B cell (primary cell): ENCODE measurements at regions not wholly inside any gene's neighbourhood (a gene's known extent, or its start where the extent isn't known, plus 50 kb on each side); places are given as distances from the start of the nearest gene placed in this dataset.

ENCODE experiments used
- ATAC-seq: fragments of 200-7000 bp; cut with Tn5 transposase; one replicate; pipeline ENCODE4 v1.10.0; 2021; ENCODE audit warnings: low read depth, mild to moderate bottlenecking, moderate number of reproducible peaks, moderate library complexity
- CTCF ChIA-PET: fragments of 350-600 bp; sonication (Branson Sonifier 250); formaldehyde crosslinking; loops from one replicate; lab custom pipeline; 2021; ENCODE audit warnings: antibody characterized with exemption, inconsistent platforms; lab: Charles Lee
- POLR2A ChIA-PET: fragments of 350-600 bp; sonication (Branson Sonifier 250); formaldehyde crosslinking; loops from one replicate; lab custom pipeline; 2021; ENCODE audit warnings: antibody characterized with exemption; lab: Charles Lee
- DNase-seq: peaks from one replicate; pipeline ENCODE4 v3.0.0; 2013
- H2AFZ ChIP-seq: 2 replicates; pipeline ENCODE4 v1.6.1; 2012; ENCODE audit warnings: mild to moderate bottlenecking, low read depth, low read length; ENCODE audit not compliant: insufficient read depth, poor library complexity, severe bottlenecking
- H3K27ac ChIP-seq, 2 donors: 1 replicate in 1 of 2; 2 replicates in 1 of 2; pipeline ENCODE4 v1.5.1; 2012 to 2013; ENCODE audit warnings: low read length in 2 of 2, mild to moderate bottlenecking in 2 of 2, moderate library complexity in 1 of 2
- H3K27me3 ChIP-seq, 4 experiments: fragments of 200-600 bp in 1 of 4; sonication (generic) in 1 of 4; replicated peaks in 1 of 4; 1 replicate in 2 of 4; 2 replicates in 2 of 4; pipeline versions ENCODE4 v1.6.1 to v1.7.0; 2013 to 2016; ENCODE audit warnings: low read length in 3 of 4, mild to moderate bottlenecking in 2 of 4, mixed read lengths in 1 of 4, moderate library complexity in 1 of 4; ENCODE audit not compliant: insufficient read depth in 4 of 4, control insufficient read depth in 3 of 4; ENCODE audit errors: control extremely low read depth in 1 of 4
- H3K36me3 ChIP-seq, 2 experiments: replicated peaks in 1 of 2; 1 replicate in 1 of 2; 2 replicates in 1 of 2; pipeline versions ENCODE4 v1.6.1 to v1.7.1; 2013; ENCODE audit warnings: low read length in 1 of 2; ENCODE audit not compliant: insufficient read depth in 2 of 2, control insufficient read depth in 1 of 2; ENCODE audit errors: control extremely low read depth in 1 of 2, extremely low read depth in 1 of 2
- H3K4me1 ChIP-seq, 2 donors: fragments of 200-600 bp in 1 of 2; sonication (generic) in 1 of 2; 1 replicate in 1 of 2; 2 replicates in 1 of 2; pipeline versions ENCODE4 v1.5.1 to v1.6.1; 2013 to 2017; ENCODE audit warnings: low read length in 2 of 2; ENCODE audit not compliant: control insufficient read depth in 2 of 2, insufficient read depth in 2 of 2
- H3K4me2 ChIP-seq: replicated peaks from 2 replicates; pipeline ENCODE3; 2012; ENCODE audit warnings: mild to moderate bottlenecking, low read depth, low read length; ENCODE audit not compliant: poor library complexity, severe bottlenecking
- H3K4me3 ChIP-seq, 5 experiments: fragments of 200-600 bp in 1 of 5; sonication (generic) in 1 of 5; 1 replicate in 3 of 5; 2 replicates in 2 of 5; pipeline versions ENCODE4 v1.5.1 to v1.7.0; 2011 to 2016; ENCODE audit warnings: low read length in 4 of 5, mild to moderate bottlenecking in 4 of 5, low read depth in 2 of 5, control low read depth in 1 of 5, moderate library complexity in 1 of 5; ENCODE audit not compliant: insufficient read depth in 1 of 5; ENCODE audit errors: control extremely low read depth in 1 of 5, extremely low read depth in 1 of 5
- H3K79me2 ChIP-seq: fragments of 200-600 bp; sonication (generic); one replicate; pipeline ENCODE4 v1.6.0; 2016; ENCODE audit warnings: low read length; ENCODE audit not compliant: control insufficient read depth, insufficient read depth
- H3K9ac ChIP-seq: fragments of 200-600 bp; sonication (generic); 2 replicates; pipeline ENCODE4 v1.6.1; 2017; ENCODE audit warnings: mild to moderate bottlenecking, low read length, moderate library complexity
- H3K9me3 ChIP-seq, 3 donors: one replicate each; pipeline versions ENCODE4 v1.6.1 to v1.7.1; 2013; ENCODE audit warnings: low read length in 2 of 3; ENCODE audit not compliant: control insufficient read depth in 2 of 3, insufficient read depth in 1 of 3; ENCODE audit errors: control extremely low read depth in 1 of 3
- H4K20me1 ChIP-seq: 2 replicates; pipeline ENCODE4 v1.6.0; 2012; ENCODE audit warnings: mild to moderate bottlenecking, low read length; ENCODE audit not compliant: insufficient read depth, control insufficient read depth, poor library complexity, severe bottlenecking
- H3K27ac Mint-ChIP-seq: one replicate; pipeline ENCODE4 v1.8.0; 2021; ENCODE audit warnings: mixed read lengths
- H3K27me3 Mint-ChIP-seq: one replicate; pipeline ENCODE4 v1.8.0; 2021; ENCODE audit warnings: mixed read lengths
- H3K4me1 Mint-ChIP-seq: one replicate; pipeline ENCODE4 v1.8.0; 2021; ENCODE audit warnings: mixed read lengths
- H3K4me3 Mint-ChIP-seq: one replicate; pipeline ENCODE4 v1.8.0; 2021; ENCODE audit warnings: mixed read lengths
- H3K9me3 Mint-ChIP-seq: one replicate; pipeline ENCODE4 v1.8.0; 2022; ENCODE audit warnings: mixed read lengths; ENCODE audit not compliant: insufficient read depth
- CTCF ChIP-seq: fragments of 200-600 bp; IDR thresholded peaks from one replicate; pipeline ENCODE4 v1.8.0; 2022; ENCODE audit warnings: antibody characterized with exemption, mild to moderate bottlenecking
- EZH2 ChIP-seq: IDR thresholded peaks from 2 replicates; pipeline ENCODE4 v1.6.1; 2012; ENCODE audit warnings: borderline replicate concordance, low read depth, mild to moderate bottlenecking, moderate library complexity, low read length; ENCODE audit not compliant: insufficient read depth, poor library complexity, severe bottlenecking
- WGBS: methylation state at CpG from one replicate; pipeline ENCODE4 v1.1.5; 2013; ENCODE audit warnings: missing lambda C conversion rate; ENCODE audit not compliant: insufficient coverage; 5-methylcytosine and 5-hydroxymethylcytosine counted together
- intact Hi-C: fragments of 100-400 bp; cut with micrococcal nuclease; formaldehyde crosslinking; loops from one replicate; pipeline ENCODE4 v1.10.0; 2022

GRCh38 chr4:8694226-8694625, 101.7 kb downstream of the CPZ start:
- Mint-ChIP-seq H3K27ac (no peak overlapping the region), H3K27me3 (peaks cover 3% of the 10 kb centered on the region), H3K4me1 (no peaks in the 10 kb centered on the region), H3K9me3 (no peaks in the 10 kb centered on the region), H3K4me3 (no peak overlapping the region)
- intact Hi-C loops = no loop called here
- H3K9me3 ChIP-seq = peaks cover 0 to 40% (median 0%) of the 10 kb centered on the region in 3 donors
- H2AFZ ChIP-seq = no peak overlapping the region
- no peaks in the 10 kb centered on the region for H3K36me3 ChIP-seq
- H3K4me1 ChIP-seq = no peaks in the 10 kb centered on the region
- no peak overlapping the region for H3K9ac ChIP-seq
- H4K20me1 ChIP-seq = no peaks in the 10 kb centered on the region
- no peaks in the 10 kb centered on the region for H3K79me2 ChIP-seq
- 69% methylated on average over 8 of the region's 8 CpGs for WGBS
- CTCF ChIA-PET = no interaction called here
- no peak overlapping the region for H3K27ac ChIP-seq
- H3K4me2 ChIP-seq = no peak overlapping the region
- DNase-seq = no peak
- no peak overlapping the region for H3K4me3 ChIP-seq
- no peaks in the 10 kb centered on the region for H3K27me3 ChIP-seq
- TF ChIP-seq EZH2 (no peak), CTCF (no peak)
- ATAC-seq = no peak
- POLR2A ChIA-PET = no interaction called here

GRCh38 chr4:8691151-8691775, 98.7 kb downstream of the CPZ start:
- Histone ChIP-seq H3K27me3 (no peaks in the 10 kb centered on the region), H3K79me2 (no peaks in the 10 kb centered on the region), H3K27ac (no peak overlapping the region), H3K4me2 (no peak overlapping the region), H3K4me1 (no peaks in the 10 kb centered on the region), H3K9me3 (peaks cover 0 to 41% (median 0%) of the 10 kb centered on the region in 3 donors), H4K20me1 (no peaks in the 10 kb centered on the region), H3K36me3 (no peaks in the 10 kb centered on the region), H3K4me3 (no peak overlapping the region), H2AFZ (no peak overlapping the region), H3K9ac (no peak overlapping the region)
- WGBS = 93% methylated on average over 24 of the region's 27 CpGs
- Mint-ChIP-seq H3K4me1 (no peaks in the 10 kb centered on the region), H3K27me3 (peaks cover 6% of the 10 kb centered on the region), H3K4me3 (no peak overlapping the region), H3K27ac (no peak overlapping the region), H3K9me3 (no peaks in the 10 kb centered on the region)
- DNase-seq (no peak), ATAC-seq (no peak)
- intact Hi-C loops = no loop called here
- ChIA-PET POLR2A (no interaction called here), CTCF (no interaction called here)
- TF ChIP-seq CTCF (no peak), EZH2 (no peak)
